Hippocampal formation (tissue), 2 donors: ENCODE measurements at regions not wholly inside any gene's neighbourhood (a gene's known extent, or its start where the extent isn't known, plus 50 kb on each side); places are given as distances from the start of the nearest gene placed in this dataset.

Experiments used
- DNase-seq, 2 donors: peaks; one replicate each; lab custom pipeline; 2025; lab: John Stamatoyannopoulos, UW

GRCh38 chr11:95717314-95717713 lies 72.3 kb downstream of the FAM76B start:
- no peak for DNase-seq

- no peak for DNase-seq
These were observed 73.3 kb downstream of the FAM76B start for GRCh38 chr11:95716266-95716665.

DNA sequence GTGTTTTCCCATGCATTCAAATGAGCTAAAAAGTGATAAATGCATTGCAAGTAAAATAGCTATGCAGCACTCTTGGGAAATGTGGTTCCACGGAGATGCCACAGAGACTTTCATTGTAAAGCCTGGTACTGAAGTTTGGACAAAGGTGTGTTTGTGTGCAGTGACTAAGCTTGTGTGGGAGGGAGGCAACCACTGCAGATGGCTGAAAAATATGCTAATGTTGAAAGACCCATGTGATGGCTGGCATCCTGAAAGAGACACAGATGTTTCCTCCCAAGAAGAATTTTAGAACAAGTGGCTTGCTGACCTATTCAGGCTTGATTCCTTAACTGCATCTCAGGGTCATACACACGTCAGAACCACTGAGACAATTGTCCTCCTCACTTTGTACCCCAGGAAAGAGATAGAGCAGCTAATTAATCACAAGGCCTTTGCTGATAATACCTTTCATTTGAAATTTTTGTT lies 73.8 kb downstream of the FAM76B start:
- peak in 1 of 2 donors; percentile 26 for DNase-seq

- DNase-seq: no peak
These were observed 74.5 kb downstream of the FAM76B start for GRCh38 chr11:95714843-95715776.

GRCh38 chr11:95713428-95713827 lies 76.2 kb downstream of the FAM76B start:
- DNase-seq: no peak

- DNase-seq: no peak
These were observed 77.7 kb downstream of the FAM76B start for GRCh38 chr11:95711945-95712221.

DNA sequence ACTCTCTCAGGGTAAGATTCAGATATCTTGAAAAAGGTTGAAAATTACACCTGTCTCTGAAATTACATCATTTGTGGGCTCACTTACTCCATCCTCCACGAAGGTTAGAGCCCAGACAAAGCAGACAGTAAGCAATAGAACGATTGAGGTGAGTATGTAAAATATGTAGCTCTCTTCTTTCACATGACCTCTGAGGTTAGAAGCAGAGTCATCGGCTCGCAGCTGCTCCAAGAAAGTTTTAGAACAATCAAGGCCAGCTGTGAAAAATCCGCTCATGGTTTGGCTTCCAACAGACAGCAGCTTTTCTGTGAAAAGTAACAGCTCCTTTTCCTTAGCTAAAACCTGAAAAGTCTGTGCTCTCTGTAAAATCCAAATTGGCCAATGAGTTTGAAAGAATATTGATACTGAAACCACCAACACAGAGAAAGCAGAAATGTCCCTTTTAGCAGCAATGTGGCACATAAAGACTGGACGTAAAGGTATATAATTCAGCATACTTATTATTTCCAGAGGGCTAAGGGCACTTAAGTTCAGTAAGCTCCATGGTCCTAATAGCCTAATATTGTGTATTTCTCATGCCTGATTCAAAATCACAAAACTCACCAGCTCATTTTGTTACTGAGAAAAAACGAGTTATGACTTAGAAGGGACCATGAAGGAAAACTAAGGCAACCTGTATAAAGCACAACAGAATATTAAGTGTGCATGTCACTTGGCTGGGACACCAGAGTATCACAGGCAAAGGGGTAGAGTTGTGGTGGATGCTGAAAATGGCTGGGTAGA lies 78.2 kb downstream of the FAM76B start:
- DNase-seq: no peak

- no peak for DNase-seq
These were observed 80.9 kb downstream of the FAM76B start for GRCh38 chr11:95708681-95709080.

- no peak for DNase-seq
These were observed 82.6 kb downstream of the FAM76B start for GRCh38 chr11:95706974-95707387.

GRCh38 chr11:95705485-95706124 lies 84.0 kb downstream of the FAM76B start:
- DNase-seq: peak; percentile 87 to 90

- DNase-seq: no peak
These were observed 84.7 kb downstream of the FAM76B start for GRCh38 chr11:95704865-95705264.

DNA sequence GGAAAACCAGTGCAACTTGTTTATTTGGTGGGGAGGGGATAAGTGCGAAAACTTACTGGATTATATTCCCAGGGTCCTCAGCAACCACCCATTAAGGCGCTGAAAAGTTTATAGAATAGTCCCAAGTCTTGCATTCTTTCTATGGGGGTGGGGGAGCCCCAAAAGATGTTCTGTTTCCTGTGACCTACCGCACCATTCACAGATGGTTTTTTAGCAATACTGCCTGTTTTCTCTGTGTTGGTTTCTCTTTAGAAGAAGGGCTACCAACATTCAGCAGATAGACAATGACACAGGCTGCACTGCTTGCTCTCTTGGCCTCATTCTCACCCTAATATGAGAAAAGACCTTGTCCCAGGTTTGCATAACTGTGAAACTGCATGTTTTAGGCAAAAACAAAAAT lies 86.5 kb downstream of the FAM76B start:
- DNase-seq: no peak

- no peak for DNase-seq
These were observed 87.1 kb downstream of the FAM76B start for GRCh38 chr11:95702526-95702925.

DNA sequence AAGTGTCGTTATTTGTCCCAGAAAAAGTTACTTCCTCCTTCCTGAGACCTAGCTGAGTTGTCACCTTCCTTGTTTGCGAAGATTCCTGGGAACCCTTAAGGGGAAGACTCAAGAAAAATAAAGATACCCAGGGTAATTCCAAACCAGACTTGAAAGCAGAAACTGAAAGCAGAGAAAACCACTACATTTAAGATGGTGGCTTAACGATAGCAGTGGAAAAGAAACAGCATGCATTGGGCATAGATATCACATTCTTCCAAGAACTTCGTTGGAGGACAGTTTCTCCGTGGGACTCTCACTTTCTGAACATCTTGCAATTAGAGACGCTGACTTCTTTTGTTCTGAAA lies 89.1 kb downstream of the FAM76B start:
- no peak for DNase-seq

DNA sequence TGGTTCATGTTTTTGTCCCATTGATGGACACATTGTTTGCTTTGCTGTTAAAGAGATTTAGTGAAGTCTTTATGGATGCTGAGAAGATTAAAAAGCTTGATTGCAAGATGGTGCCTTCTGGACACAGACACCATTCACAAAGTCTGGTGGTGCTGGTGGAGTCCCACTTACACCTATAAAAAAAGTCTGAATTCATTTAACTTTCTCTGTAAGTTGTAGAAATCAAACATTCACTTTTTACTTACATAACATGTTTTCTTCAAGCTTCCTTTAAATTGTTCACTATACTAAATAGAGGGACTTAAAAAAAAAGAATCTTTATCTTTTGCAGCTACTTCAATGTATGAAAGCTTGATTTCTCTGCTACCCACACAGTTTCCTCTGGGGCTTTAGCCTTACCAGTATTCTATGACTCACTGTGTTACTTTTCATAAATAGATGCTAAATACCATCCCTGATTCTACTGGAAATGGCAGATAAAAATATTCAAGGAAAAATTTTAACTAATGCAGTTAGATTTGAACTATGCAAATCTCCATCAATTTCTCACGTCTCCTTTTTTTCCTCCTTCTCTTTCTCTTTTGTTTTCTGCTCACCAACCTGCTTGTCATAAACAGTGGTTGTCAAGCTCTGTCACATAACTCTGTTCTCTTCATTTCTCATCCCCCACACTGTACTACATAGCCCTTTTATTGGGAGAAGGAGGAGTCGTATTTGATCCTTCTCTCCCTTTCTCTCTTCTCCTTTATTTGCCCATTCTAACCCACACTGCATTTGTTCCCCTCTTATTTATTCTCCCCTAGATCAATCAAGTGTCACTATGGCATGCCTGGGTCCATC lies 89.7 kb downstream of the FAM76B start:
- DNase-seq: peak in 1 of 2 donors; percentile 37

DNA sequence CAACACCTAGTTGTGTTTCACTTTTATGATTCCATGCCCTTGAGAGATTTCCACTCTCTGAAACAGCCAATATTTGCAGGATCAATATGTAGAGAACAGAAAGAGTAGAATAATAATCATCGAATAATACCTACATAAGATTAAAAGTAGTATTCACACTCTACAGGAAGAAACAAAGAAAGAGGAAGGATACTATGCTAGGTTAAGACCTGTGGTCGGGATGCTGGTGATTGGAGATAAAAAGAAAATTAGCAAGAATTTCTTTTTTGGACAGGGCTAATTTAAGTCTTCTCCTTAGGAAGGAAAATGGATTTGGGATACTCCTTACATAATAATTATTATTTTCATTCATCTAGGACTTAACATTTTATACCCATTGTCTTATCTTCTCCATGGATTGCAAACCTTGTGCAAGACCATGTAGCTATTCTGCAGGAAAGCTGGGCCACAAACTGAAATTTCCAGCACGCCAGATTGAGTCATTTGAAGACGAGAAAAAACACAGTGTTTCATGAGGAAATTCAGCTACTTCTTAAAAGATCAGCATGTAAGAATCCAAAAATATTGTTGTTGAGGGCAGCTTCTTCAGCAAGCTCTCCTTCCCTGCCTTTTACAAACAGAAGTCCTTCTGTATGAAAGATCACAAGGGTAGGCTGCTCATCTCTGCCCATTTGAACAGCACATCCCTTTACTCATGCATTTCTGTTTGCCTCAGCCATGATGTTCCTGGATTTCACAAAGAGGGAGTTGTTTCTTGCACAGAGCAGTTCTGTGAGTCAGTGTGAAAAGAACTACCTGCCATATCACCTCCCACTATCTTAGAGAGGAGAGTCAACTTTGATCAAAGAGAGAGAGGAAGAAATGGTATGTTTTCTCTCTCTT lies 90.7 kb downstream of the FAM76B start:
- peak in 1 of 2 donors; percentile 68 for DNase-seq

DNA sequence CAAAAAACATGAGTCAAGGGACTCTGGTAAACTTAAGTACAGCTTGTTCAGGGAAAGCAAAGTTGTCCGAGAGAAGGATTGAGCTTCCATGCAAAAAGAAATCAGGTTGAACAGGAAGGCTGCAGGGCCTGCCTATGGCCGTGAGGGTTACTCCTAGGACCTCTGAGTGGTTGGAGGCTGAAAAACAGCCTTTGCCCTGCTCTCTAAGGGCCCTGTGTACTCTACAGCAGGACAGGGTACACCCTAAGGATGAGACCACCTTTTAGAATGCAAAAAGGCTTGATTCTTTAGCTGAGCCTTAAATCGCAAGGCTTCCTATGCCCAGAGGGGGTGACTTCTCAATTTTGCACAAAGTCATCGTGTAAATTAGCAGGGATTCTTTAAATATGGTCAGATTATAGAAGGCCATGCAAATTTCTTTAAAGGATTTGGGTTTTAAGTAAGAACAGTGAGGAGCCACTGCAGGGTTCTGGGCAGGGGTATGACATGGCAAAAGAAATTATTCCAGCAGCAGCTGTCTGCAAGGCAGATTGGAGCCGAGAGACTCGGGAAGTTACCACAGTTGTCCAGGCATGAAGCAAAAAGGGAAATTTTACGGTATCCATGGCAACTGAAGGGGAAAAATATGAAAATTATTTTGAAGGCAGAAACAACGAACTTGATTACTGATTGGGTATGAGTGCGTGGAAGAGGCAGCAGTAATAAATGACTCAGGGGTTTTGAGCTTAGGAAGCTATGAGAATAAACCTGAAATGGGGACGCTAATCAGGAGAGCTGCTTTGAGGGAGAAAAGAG lies 91.8 kb downstream of the FAM76B start:
- peak in 1 of 2 donors; percentile 29 for DNase-seq

- no peak for DNase-seq
These were observed 94.4 kb downstream of the FAM76B start for GRCh38 chr11:95695181-95695580.

- no peak for DNase-seq
These were observed 96.3 kb downstream of the FAM76B start for GRCh38 chr11:95693298-95693697.
